ENCODE measurements at regions not wholly inside any gene's neighbourhood (a gene's known extent, or its start where the extent isn't known, plus 50 kb on each side); places are given as distances from the start of the nearest gene placed in this dataset.
A peak's percentile ranks its signal among the peaks of the same experiment; 100 is the strongest.

GRCh38 chr6:82681119-82681714, 317.6 kb downstream of the TPBG start:
- H3K4me3 ChIP-seq (ENCODE audit: low read length), result no peak overlapping the region
- TF ChIP-seq CTCF (conservative IDR thresholded peaks at IDR 0.05; ENCODE audit: low read depth, low read length), result no peak

GRCh38 chr6:82686719-82687118, 323.1 kb downstream of the TPBG start:
- H3K4me3 ChIP-seq (ENCODE audit: low read length), result no peak overlapping the region
- TF ChIP-seq CTCF (conservative IDR thresholded peaks at IDR 0.05; ENCODE audit: low read depth, low read length), result no peak
- no peak for DNase-seq (ENCODE audit: low read depth)

More at GRCh38 chr6:82681119-82681714, 317.6 kb downstream of the TPBG start:
- DNase-seq (ENCODE audit: low read depth), result peak; percentile 17

GRCh38 chr6:82687855-82688254, 324.2 kb downstream of the TPBG start:
- no peak for TF ChIP-seq CTCF (conservative IDR thresholded peaks at IDR 0.05; ENCODE audit: low read depth, low read length)
- no peak for DNase-seq (ENCODE audit: low read depth)
- no peak overlapping the region for H3K4me3 ChIP-seq (ENCODE audit: low read length)

- no peak for TF ChIP-seq CTCF (conservative IDR thresholded peaks at IDR 0.05; ENCODE audit: low read depth, low read length)
- H3K4me3 ChIP-seq (ENCODE audit: low read length), result no peak overlapping the region
- DNase-seq (ENCODE audit: low read depth), result no peak
Observed at GRCh38 chr6:82690283-82690682, 326.7 kb downstream of the TPBG start.

GRCh38 chr6:82691997-82692396, 328.4 kb downstream of the TPBG start:
- no peak for DNase-seq (ENCODE audit: low read depth)
- no peak for TF ChIP-seq CTCF (conservative IDR thresholded peaks at IDR 0.05; ENCODE audit: low read depth, low read length)
- no peak overlapping the region for H3K4me3 ChIP-seq (ENCODE audit: low read length)

- H3K4me3 ChIP-seq (ENCODE audit: low read length), result no peak overlapping the region
- DNase-seq (ENCODE audit: low read depth), result no peak
- TF ChIP-seq CTCF (conservative IDR thresholded peaks at IDR 0.05; ENCODE audit: low read depth, low read length), result no peak
Observed at GRCh38 chr6:82693094-82693493, 329.5 kb downstream of the TPBG start.

GRCh38 chr6:82701341-82701740, 337.7 kb downstream of the TPBG start:
- DNase-seq (ENCODE audit: low read depth), result no peak
- no peak for TF ChIP-seq CTCF (conservative IDR thresholded peaks at IDR 0.05; ENCODE audit: low read depth, low read length)

More at GRCh38 chr6:82701341-82701740, 337.7 kb downstream of the TPBG start:
- H3K4me3 ChIP-seq (ENCODE audit: low read length), result no peak overlapping the region

Data from retinal pigment epithelial cell (primary cell).